Upper lobe of right lung (tissue), 1 donor: ENCODE measurements at regions not wholly inside any gene's neighbourhood (a gene's known extent, or its start where the extent isn't known, plus 50 kb on each side); places are given as distances from the start of the nearest gene placed in this dataset.

Source experiments
- ATAC-seq: fragments of 200-7000 bp; cut with Tn5 transposase; one replicate; pipeline ENCODE4 v1.9.1; 2020; ENCODE audit warnings: mild to moderate bottlenecking, moderate library complexity
- DNase-seq: peaks from one replicate; pipeline ENCODE4 v3.0.0-alpha.2; 2020
- H3K27ac ChIP-seq: fragments of 200-600 bp; one replicate; pipeline ENCODE4 v1.8.0; 2022
- H3K27me3 ChIP-seq: fragments of 200-600 bp; one replicate; pipeline ENCODE4 v1.8.0; 2022; ENCODE audit warnings: mild to moderate bottlenecking
- H3K36me3 ChIP-seq: fragments of 200-600 bp; one replicate; pipeline ENCODE4 v1.8.0; 2022
- H3K4me1 ChIP-seq: fragments of 200-600 bp; one replicate; pipeline ENCODE4 v1.8.0; 2022
- H3K4me3 ChIP-seq: fragments of 200-600 bp; one replicate; pipeline ENCODE4 v1.8.0; 2022; ENCODE audit warnings: mild to moderate bottlenecking
- H3K9me3 ChIP-seq: fragments of 200-600 bp; one replicate; pipeline ENCODE4 v1.8.0; 2022
- CTCF ChIP-seq: fragments of 200-600 bp; IDR thresholded peaks from one replicate; pipeline ENCODE4 v1.8.0; 2022; ENCODE audit warnings: antibody characterized with exemption
- intact Hi-C: fragments of 100-400 bp; cut with DNase I; formaldehyde crosslinking; loops from one replicate; pipeline ENCODE4 v1.11.0; 2022
- donor health status: DM: no; HTN: yes; CAD: no; lungs with severe emphysema.

- no peaks in the 10 kb centered on the region for H3K9me3 ChIP-seq
- H3K27ac ChIP-seq = no peak overlapping the region
- TF ChIP-seq CTCF = no peak
- intact Hi-C loops = no loop called here
- DNase-seq (no peak), ATAC-seq (no peak)
- H3K4me3 ChIP-seq = no peak overlapping the region
- H3K27me3 ChIP-seq = no peaks in the 10 kb centered on the region
- H3K4me1 ChIP-seq = no peaks in the 10 kb centered on the region
- H3K36me3 ChIP-seq = no peaks in the 10 kb centered on the region
Observed at GRCh38 chr16:17835118-17835876, 364.5 kb upstream of the XYLT1 start.

DNA sequence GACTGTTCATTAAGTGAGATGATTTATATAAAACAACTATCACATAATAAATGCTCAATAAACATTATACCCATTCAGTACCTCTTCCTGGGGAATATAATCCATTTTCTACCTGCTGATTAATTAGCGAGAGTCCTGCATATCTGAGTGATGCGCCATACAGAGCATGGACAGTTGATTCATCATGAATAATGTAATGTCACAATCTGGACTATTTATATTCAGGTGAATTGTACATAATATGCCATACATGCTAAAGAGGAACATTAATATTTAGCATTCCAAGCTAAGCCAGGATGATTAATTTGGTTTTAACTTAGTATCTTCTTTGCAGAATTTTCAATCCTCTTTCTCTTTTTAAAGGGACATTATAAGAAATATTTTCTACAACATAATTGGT lies 362.0 kb upstream of the XYLT1 start:
- no peak for TF ChIP-seq CTCF
- no peak for DNase-seq
- H3K27ac ChIP-seq = no peak overlapping the region
- intact Hi-C loops = no loop called here
- no peaks in the 10 kb centered on the region for H3K27me3 ChIP-seq
- no peaks in the 10 kb centered on the region for H3K9me3 ChIP-seq
- H3K4me3 ChIP-seq = no peak overlapping the region
- ATAC-seq = no peak
- no peaks in the 10 kb centered on the region for H3K36me3 ChIP-seq
- H3K4me1 ChIP-seq = no peaks in the 10 kb centered on the region

GRCh38 chr16:17831330-17831729 lies 360.6 kb upstream of the XYLT1 start:
- ATAC-seq = no peak

DNA sequence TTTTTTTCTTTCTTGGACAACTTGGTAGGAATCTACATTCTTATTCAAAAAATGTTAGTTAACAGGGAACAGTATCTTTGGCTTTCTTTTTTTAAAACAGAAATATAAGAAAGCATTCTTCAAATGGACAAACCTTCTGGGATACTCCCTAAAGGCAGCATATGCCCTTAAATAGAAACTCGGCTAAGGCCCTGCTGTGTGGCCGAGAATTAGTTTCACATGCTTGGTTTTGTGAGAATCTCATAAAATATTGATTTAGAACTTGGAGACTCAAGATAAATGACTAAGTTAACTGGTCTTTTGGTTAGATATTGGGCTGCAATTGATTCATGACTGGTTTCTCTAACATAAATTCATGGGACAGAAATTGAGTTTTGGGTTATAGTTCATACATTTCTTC lies 359.9 kb upstream of the XYLT1 start:
- intact Hi-C loops = no loop called here
- no peak for TF ChIP-seq CTCF
- ATAC-seq (no peak), DNase-seq (no peak)
- no peaks in the 10 kb centered on the region for H3K9me3 ChIP-seq
- no peak overlapping the region for H3K27ac ChIP-seq
- no peaks in the 10 kb centered on the region for H3K27me3 ChIP-seq
- no peaks in the 10 kb centered on the region for H3K4me1 ChIP-seq
- no peak overlapping the region for H3K4me3 ChIP-seq
- H3K36me3 ChIP-seq = no peaks in the 10 kb centered on the region

More at GRCh38 chr16:17831330-17831729, 360.6 kb upstream of the XYLT1 start:
- intact Hi-C loops = no loop called here
- H3K9me3 ChIP-seq = no peaks in the 10 kb centered on the region
- H3K4me3 ChIP-seq = no peak overlapping the region
- no peak for TF ChIP-seq CTCF
- no peak overlapping the region for H3K27ac ChIP-seq
- H3K4me1 ChIP-seq = no peaks in the 10 kb centered on the region
- no peak for DNase-seq
- no peaks in the 10 kb centered on the region for H3K36me3 ChIP-seq
- H3K27me3 ChIP-seq = no peaks in the 10 kb centered on the region

DNA sequence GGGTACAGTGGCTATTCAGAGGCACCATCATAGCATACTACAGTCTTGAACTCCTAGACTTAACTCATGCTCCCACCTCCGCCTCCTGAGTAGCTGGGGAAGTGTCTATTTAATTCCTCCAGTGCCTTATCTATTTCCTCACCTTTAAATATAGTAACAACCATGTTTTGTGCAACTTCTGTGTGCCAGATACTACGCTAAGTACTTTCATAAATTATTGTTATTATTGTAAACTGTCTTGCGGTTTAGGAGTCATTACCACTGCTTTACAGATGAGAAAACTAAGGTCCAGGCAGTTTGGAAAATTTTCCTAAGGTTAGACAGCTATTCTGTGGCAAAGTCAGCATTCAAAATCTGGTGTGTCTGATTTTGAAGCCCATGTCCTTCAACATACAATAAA lies 359.1 kb upstream of the XYLT1 start:
- no peaks in the 10 kb centered on the region for H3K9me3 ChIP-seq
- TF ChIP-seq CTCF = no peak
- no peak overlapping the region for H3K4me3 ChIP-seq
- DNase-seq (no peak), ATAC-seq (no peak)
- H3K4me1 ChIP-seq = no peaks in the 10 kb centered on the region
- no peaks in the 10 kb centered on the region for H3K27me3 ChIP-seq
- H3K27ac ChIP-seq = no peak overlapping the region
- H3K36me3 ChIP-seq = no peaks in the 10 kb centered on the region
- intact Hi-C loops = no loop called here

DNA sequence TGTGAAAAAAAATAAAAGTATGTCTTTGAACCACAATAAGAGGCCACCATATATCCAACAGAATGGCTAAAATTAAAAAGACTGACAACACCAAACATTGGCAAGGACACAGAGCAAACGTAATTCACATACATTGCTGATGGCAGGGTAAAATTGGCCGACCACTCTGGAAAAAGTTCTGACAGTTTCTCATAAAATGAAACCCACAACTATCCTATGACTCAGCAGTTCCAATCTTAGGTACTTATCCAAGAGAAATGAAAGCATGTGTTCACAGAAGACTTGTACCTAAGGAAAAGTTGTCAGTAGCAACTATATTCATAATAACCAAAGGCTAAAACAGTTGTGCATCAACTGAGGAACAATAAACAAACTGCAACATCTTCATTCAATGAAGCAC lies 357.3 kb upstream of the XYLT1 start:
- no peaks in the 10 kb centered on the region for H3K36me3 ChIP-seq
- TF ChIP-seq CTCF = no peak
- ATAC-seq (no peak), DNase-seq (no peak)
- no peaks in the 10 kb centered on the region for H3K4me1 ChIP-seq
- H3K9me3 ChIP-seq = no peaks in the 10 kb centered on the region
- H3K27me3 ChIP-seq = no peaks in the 10 kb centered on the region
- no peak overlapping the region for H3K27ac ChIP-seq
- H3K4me3 ChIP-seq = no peak overlapping the region
- intact Hi-C loops = no loop called here
